HCT116 (cell line): ENCODE measurements at regions not wholly inside any gene's neighbourhood (a gene's known extent, or its start where the extent isn't known, plus 50 kb on each side); places are given as distances from the start of the nearest gene placed in this dataset.

Source experiments
- ATAC-seq: fragments of 200-7000 bp; cut with Tn5 transposase; 2 replicates; pipeline ENCODE4 v1.9.1; 2020; ENCODE audit warnings: mild to moderate bottlenecking, moderate library complexity
- BruUV-seq: library from RNA; stranded (reverse); fragments of 400-500 nt; replicated peaks from 2 replicates; lab custom pipeline; 2021; lab: Mats Ljungman, UMichigan
- CTCF ChIA-PET: fragments of 300-600 bp; sonication (Branson Sonifier 250); formaldehyde crosslinking; loops from one replicate; lab custom pipeline; 2021; ENCODE audit warnings: antibody characterized with exemption; lab: Charles Lee
- POLR2A ChIA-PET: fragments of 300-600, 350-600 bp; sonication (Branson Sonifier 250); formaldehyde crosslinking; loops from one replicate; lab custom pipeline; 2021; ENCODE audit warnings: antibody characterized with exemption; lab: Charles Lee
- RAD21 ChIA-PET, 2 experiments: fragments of 300-600 bp; sonication (Branson Sonifier 250); formaldehyde crosslinking; loops; one replicate each; lab custom pipeline; 2023; ENCODE audit warnings: low total read pairs in 2 of 2; ENCODE audit not compliant: uncharacterized antibody in 2 of 2, unreplicated experiment in 2 of 2, low non-redundant PET in 1 of 2; lab: Charles Lee
- DNase-seq: peaks from one replicate; pipeline ENCODE4 v3.0.0-alpha.2; 2010; ENCODE audit warnings: low read depth, low spot score
- H2AFZ ChIP-seq: fragments of 200-600 bp; shearing (Covaris generic), sonication (generic); 2 replicates; pipeline ENCODE4 v1.6.1; 2017; ENCODE audit warnings: low read depth, mixed run types, mixed read lengths, antibody characterized with exemption, low read length; ENCODE audit not compliant: poor library complexity, severe bottlenecking
- H3K27ac ChIP-seq: 2 replicates; pipeline ENCODE4 v1.5.1; 2012; ENCODE audit warnings: low read depth, low read length
- H3K27me3 ChIP-seq: fragments of 200-600 bp; sonication (generic); 2 replicates; pipeline ENCODE4 v1.6.1; 2016; ENCODE audit warnings: mixed run types, low read length, mixed read lengths; ENCODE audit not compliant: insufficient read depth
- H3K36me3 ChIP-seq, 2 experiments: fragments of 200-500 bp in 1 of 2; fragments of 200-600 bp in 1 of 2; sonication (Bioruptor generic) in 1 of 2; sonication (generic) in 1 of 2; 2 replicates each; pipeline versions ENCODE4 v1.5.1 to v1.6.1; 2014 to 2016; ENCODE audit warnings: low read length in 2 of 2, inconsistent platforms in 1 of 2, mixed read lengths in 1 of 2, mixed run types in 1 of 2; ENCODE audit not compliant: insufficient read depth in 2 of 2, control insufficient read depth in 1 of 2
- H3K4me1 ChIP-seq, 2 experiments: fragments of 200-600 bp in 1 of 2; sonication (generic) in 1 of 2; 2 replicates each; pipeline versions ENCODE4 v1.5.1 to v1.6.1; 2012 to 2017; ENCODE audit warnings: low read length in 2 of 2, inconsistent platforms in 1 of 2, mild to moderate bottlenecking in 1 of 2, mixed read lengths in 1 of 2, mixed run types in 1 of 2, moderate library complexity in 1 of 2; ENCODE audit not compliant: insufficient read depth in 2 of 2, control insufficient read depth in 1 of 2
- H3K4me2 ChIP-seq: fragments of 200-600 bp; sonication (generic); 2 replicates; pipeline ENCODE4 v1.6.1; 2017; ENCODE audit warnings: mixed run types, low read length, mixed read lengths
- H3K4me3 ChIP-seq, 2 experiments: fragments of 200-600 bp in 1 of 2; sonication (generic) in 1 of 2; replicated peaks in 1 of 2; 2 replicates each; pipeline ENCODE4 v1.5.1; 2011 to 2016; ENCODE audit warnings: low read length in 2 of 2, control low read depth in 1 of 2, low read depth in 1 of 2, mild to moderate bottlenecking in 1 of 2, mixed read lengths in 1 of 2, mixed run types in 1 of 2
- H3K79me2 ChIP-seq: fragments of 200-600 bp; sonication (generic); 2 replicates; pipeline ENCODE4 v1.6.1; 2017; ENCODE audit warnings: mild to moderate bottlenecking, mixed run types, low read length, moderate library complexity, mixed read lengths; ENCODE audit not compliant: insufficient read depth
- H3K9ac ChIP-seq: fragments of 200-600 bp; sonication (generic); 2 replicates; pipeline ENCODE4 v1.6.1; 2016; ENCODE audit warnings: low read length, mixed read lengths
- H3K9me2 ChIP-seq: fragments of 200-600 bp; sonication (generic), shearing (Covaris generic); 2 replicates; pipeline ENCODE4 v1.6.1; 2017; ENCODE audit warnings: mixed run types, mild to moderate bottlenecking, moderate library complexity; ENCODE audit not compliant: insufficient read depth
- H3K9me3 ChIP-seq, 2 experiments: fragments of 200-500 bp in 1 of 2; fragments of 200-600 bp in 1 of 2; sonication (Bioruptor generic) in 1 of 2; sonication (generic) in 1 of 2; 2 replicates each; pipeline ENCODE4 v1.6.1; 2014 to 2017; ENCODE audit warnings: low read length in 2 of 2, mixed read lengths in 2 of 2, inconsistent platforms in 1 of 2, low read depth in 1 of 2, mild to moderate bottlenecking in 1 of 2, mixed run types in 1 of 2, moderate library complexity in 1 of 2; ENCODE audit not compliant: control insufficient read depth in 1 of 2, insufficient read depth in 1 of 2
- H4K20me1 ChIP-seq: fragments of 200-600 bp; sonication (generic), shearing (Covaris generic); 2 replicates; pipeline ENCODE4 v1.6.1; 2017; ENCODE audit warnings: mixed run types, mild to moderate bottlenecking, moderate library complexity; ENCODE audit not compliant: insufficient read depth
- CBX3 ChIP-seq: IDR thresholded peaks from 2 replicates; pipeline ENCODE4 v1.6.1; 2012; ENCODE audit warnings: low read depth
- CEBPB ChIP-seq: IDR thresholded peaks from 2 replicates; pipeline ENCODE4 v1.6.1; 2012; ENCODE audit warnings: low read depth
- EGR1 ChIP-seq: IDR thresholded peaks from 2 replicates; pipeline ENCODE4 v1.6.1; 2012; ENCODE audit warnings: low read depth
- ELF1 ChIP-seq: IDR thresholded peaks from 2 replicates; pipeline ENCODE4 v1.6.1; 2012; ENCODE audit warnings: low read depth, borderline replicate concordance
- EZH2 ChIP-seq: fragments of 200-600 bp; sonication (generic); IDR thresholded peaks from 2 replicates; pipeline ENCODE4 v1.6.1; 2017; ENCODE audit warnings: antibody characterized with exemption, mixed run types
- EZH2phosphoT487 ChIP-seq: fragments of 200-600 bp; IDR thresholded peaks from 2 replicates; pipeline ENCODE4 v1.6.1; 2018; ENCODE audit warnings: antibody characterized with exemption, borderline replicate concordance
- FOSL1 ChIP-seq: IDR thresholded peaks from 2 replicates; pipeline ENCODE4 v1.6.1; 2012; ENCODE audit warnings: low read depth
- JUND ChIP-seq: IDR thresholded peaks from 2 replicates; pipeline ENCODE4 v1.6.1; 2012
- POLR2A ChIP-seq: IDR thresholded peaks from 2 replicates; pipeline ENCODE4 v1.7.0; 2011; ENCODE audit warnings: borderline replicate concordance; ENCODE audit not compliant: insufficient read depth, insufficient read length; ENCODE audit errors: extremely low read depth
- POLR2AphosphoS5 ChIP-seq: IDR thresholded peaks from 2 replicates; pipeline ENCODE4 v1.6.1; 2011; ENCODE audit warnings: mild to moderate bottlenecking, low read depth, low read length, moderate library complexity
- RAD21 ChIP-seq: IDR thresholded peaks from 2 replicates; pipeline ENCODE4 v1.6.1; 2012; ENCODE audit warnings: low read depth, mild to moderate bottlenecking
- SRF ChIP-seq: IDR thresholded peaks from 2 replicates; pipeline ENCODE4 v1.6.1; 2012; ENCODE audit warnings: low read depth
- YY1 ChIP-seq: IDR thresholded peaks from 2 replicates; pipeline ENCODE4 v1.6.1; 2011; ENCODE audit warnings: low read length, low read depth, moderate library complexity, mild to moderate bottlenecking; ENCODE audit not compliant: insufficient replicate concordance; ENCODE audit errors: extremely low read depth
- ZFX ChIP-seq: fragments of 450-650 bp; IDR thresholded peaks from 2 replicates; pipeline ENCODE4 v1.6.1; 2017
- intact Hi-C: fragments of 100-400 bp; cut with micrococcal nuclease; formaldehyde crosslinking; loops from 2 replicates; pipeline ENCODE4 v1.10.0; 2022
- TF ChIP-seq, protein P1 (sequence below): IDR thresholded peaks from 2 replicates; pipeline ENCODE4 v1.6.1; 2012
- TF ChIP-seq, protein P2 (sequence below): IDR thresholded peaks from 2 replicates; pipeline ENCODE4 v1.6.1; 2012
- TF ChIP-seq, protein P3 (sequence below): IDR thresholded peaks from 2 replicates; pipeline ENCODE4 v1.6.1; 2012; ENCODE audit warnings: low read depth
- TF ChIP-seq, protein P4 (sequence below): IDR thresholded peaks from 2 replicates; pipeline ENCODE4 v1.6.1; 2011; ENCODE audit warnings: mild to moderate bottlenecking, low read length, moderate library complexity; ENCODE audit not compliant: insufficient replicate concordance; ENCODE audit errors: extremely low read depth
- TF ChIP-seq, protein P5 (sequence below), 3 experiments: fragments of 200-600 bp in 1 of 3; sonication (generic) in 1 of 3; IDR thresholded peaks in 2 of 3; conservative IDR thresholded peaks in 1 of 3; 2 replicates each; pipeline ENCODE4 v1.5.1; 2012 to 2017; ENCODE audit warnings: low read depth in 2 of 3, low read length in 2 of 3, antibody characterized with exemption in 1 of 3, borderline replicate concordance in 1 of 3, control low read depth in 1 of 3, mild to moderate bottlenecking in 1 of 3, mixed read lengths in 1 of 3, mixed run types in 1 of 3, moderate library complexity in 1 of 3; ENCODE audit not compliant: insufficient read depth in 1 of 3

DNA sequence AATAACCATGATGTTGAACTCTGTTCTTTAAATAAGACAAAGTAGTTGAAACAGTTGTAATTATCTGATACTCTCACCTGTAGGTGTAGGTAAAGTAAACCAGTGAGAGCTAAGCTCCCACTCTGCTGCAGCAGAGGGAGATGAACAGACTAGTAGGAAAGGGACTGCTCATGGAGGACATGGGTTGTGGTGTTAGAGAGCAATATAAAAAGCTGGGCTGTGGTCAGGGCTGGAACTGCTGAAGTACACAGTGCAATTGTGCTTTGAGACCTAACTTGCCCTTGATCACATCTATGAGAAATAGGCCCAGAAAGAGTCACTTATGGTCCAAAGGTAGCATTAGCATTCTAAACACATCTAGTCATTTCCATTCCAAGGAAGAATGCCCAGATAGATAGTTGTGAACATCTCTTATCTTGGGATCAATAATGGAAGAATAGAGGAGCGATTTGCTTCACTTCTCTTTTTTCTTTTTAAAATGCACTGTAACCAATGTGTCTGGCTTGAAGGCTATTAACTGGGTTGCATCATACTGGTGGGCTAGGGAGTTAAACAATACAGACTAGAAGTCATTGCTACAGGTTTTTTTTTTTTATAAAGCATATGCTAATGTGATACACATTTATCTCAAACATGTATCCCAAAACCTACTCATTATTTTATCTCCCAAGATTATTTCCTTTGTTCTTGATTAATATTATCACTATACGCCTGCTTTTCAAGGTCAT, 251.3 kb upstream of the CENPE start:
- intact Hi-C loops: no loop called here
- Histone ChIP-seq H3K9me2 (no peaks in the 10 kb centered on the region), H2AFZ (no peak overlapping the region), H3K27me3 (no peaks in the 10 kb centered on the region), H3K36me3 (no peaks in the 10 kb centered on the region), H3K4me3 (no peak overlapping the region), H3K9me3 (no peaks in the 10 kb centered on the region), H3K27ac (no peak overlapping the region), H3K4me1 (peaks cover 0 to 16% of the 10 kb centered on the region in 2 experiments; a peak in 2 of 4 replicates), H3K4me2 (no peak overlapping the region), H4K20me1 (no peaks in the 10 kb centered on the region), H3K9ac (no peak overlapping the region), H3K79me2 (no peaks in the 10 kb centered on the region)
- ChIA-PET POLR2A (no interaction called here), CTCF (no interaction called here), RAD21 (no interaction called here)
- DNase-seq (no peak), ATAC-seq (no peak; the same call in 1 of the 2 replicates)
- no peak for TF ChIP-seq ELF1
- TF ChIP-seq CEBPB: no peak
- TF ChIP-seq RAD21: no peak
- TF ChIP-seq CBX3: no peak
- TF ChIP-seq JUND: no peak
- TF ChIP-seq, protein P1, sequence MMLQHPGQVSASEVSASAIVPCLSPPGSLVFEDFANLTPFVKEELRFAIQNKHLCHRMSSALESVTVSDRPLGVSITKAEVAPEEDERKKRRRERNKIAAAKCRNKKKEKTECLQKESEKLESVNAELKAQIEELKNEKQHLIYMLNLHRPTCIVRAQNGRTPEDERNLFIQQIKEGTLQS: no peak
- TF ChIP-seq ZFX: no peak
- no peak for TF ChIP-seq POLR2A
- TF ChIP-seq, protein P2, sequence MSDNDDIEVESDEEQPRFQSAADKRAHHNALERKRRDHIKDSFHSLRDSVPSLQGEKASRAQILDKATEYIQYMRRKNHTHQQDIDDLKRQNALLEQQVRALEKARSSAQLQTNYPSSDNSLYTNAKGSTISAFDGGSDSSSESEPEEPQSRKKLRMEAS: no peak
- TF ChIP-seq YY1: no peak
- no peak for TF ChIP-seq EZH2
- TF ChIP-seq, protein P3, sequence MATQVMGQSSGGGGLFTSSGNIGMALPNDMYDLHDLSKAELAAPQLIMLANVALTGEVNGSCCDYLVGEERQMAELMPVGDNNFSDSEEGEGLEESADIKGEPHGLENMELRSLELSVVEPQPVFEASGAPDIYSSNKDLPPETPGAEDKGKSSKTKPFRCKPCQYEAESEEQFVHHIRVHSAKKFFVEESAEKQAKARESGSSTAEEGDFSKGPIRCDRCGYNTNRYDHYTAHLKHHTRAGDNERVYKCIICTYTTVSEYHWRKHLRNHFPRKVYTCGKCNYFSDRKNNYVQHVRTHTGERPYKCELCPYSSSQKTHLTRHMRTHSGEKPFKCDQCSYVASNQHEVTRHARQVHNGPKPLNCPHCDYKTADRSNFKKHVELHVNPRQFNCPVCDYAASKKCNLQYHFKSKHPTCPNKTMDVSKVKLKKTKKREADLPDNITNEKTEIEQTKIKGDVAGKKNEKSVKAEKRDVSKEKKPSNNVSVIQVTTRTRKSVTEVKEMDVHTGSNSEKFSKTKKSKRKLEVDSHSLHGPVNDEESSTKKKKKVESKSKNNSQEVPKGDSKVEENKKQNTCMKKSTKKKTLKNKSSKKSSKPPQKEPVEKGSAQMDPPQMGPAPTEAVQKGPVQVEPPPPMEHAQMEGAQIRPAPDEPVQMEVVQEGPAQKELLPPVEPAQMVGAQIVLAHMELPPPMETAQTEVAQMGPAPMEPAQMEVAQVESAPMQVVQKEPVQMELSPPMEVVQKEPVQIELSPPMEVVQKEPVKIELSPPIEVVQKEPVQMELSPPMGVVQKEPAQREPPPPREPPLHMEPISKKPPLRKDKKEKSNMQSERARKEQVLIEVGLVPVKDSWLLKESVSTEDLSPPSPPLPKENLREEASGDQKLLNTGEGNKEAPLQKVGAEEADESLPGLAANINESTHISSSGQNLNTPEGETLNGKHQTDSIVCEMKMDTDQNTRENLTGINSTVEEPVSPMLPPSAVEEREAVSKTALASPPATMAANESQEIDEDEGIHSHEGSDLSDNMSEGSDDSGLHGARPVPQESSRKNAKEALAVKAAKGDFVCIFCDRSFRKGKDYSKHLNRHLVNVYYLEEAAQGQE: no peak
- no peak for TF ChIP-seq SRF
- no peak for TF ChIP-seq EGR1
- no peak for TF ChIP-seq EZH2phosphoT487
- no peak for TF ChIP-seq POLR2AphosphoS5
- TF ChIP-seq, protein P4, sequence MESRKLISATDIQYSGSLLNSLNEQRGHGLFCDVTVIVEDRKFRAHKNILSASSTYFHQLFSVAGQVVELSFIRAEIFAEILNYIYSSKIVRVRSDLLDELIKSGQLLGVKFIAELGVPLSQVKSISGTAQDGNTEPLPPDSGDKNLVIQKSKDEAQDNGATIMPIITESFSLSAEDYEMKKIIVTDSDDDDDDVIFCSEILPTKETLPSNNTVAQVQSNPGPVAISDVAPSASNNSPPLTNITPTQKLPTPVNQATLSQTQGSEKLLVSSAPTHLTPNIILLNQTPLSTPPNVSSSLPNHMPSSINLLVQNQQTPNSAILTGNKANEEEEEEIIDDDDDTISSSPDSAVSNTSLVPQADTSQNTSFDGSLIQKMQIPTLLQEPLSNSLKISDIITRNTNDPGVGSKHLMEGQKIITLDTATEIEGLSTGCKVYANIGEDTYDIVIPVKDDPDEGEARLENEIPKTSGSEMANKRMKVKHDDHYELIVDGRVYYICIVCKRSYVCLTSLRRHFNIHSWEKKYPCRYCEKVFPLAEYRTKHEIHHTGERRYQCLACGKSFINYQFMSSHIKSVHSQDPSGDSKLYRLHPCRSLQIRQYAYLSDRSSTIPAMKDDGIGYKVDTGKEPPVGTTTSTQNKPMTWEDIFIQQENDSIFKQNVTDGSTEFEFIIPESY: no peak
- TF ChIP-seq, protein P5, sequence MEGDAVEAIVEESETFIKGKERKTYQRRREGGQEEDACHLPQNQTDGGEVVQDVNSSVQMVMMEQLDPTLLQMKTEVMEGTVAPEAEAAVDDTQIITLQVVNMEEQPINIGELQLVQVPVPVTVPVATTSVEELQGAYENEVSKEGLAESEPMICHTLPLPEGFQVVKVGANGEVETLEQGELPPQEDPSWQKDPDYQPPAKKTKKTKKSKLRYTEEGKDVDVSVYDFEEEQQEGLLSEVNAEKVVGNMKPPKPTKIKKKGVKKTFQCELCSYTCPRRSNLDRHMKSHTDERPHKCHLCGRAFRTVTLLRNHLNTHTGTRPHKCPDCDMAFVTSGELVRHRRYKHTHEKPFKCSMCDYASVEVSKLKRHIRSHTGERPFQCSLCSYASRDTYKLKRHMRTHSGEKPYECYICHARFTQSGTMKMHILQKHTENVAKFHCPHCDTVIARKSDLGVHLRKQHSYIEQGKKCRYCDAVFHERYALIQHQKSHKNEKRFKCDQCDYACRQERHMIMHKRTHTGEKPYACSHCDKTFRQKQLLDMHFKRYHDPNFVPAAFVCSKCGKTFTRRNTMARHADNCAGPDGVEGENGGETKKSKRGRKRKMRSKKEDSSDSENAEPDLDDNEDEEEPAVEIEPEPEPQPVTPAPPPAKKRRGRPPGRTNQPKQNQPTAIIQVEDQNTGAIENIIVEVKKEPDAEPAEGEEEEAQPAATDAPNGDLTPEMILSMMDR (IDR thresholded peaks at IDR 0.05 in 2 of 3, conservative IDR thresholded peaks at IDR 0.05 in 1 of 3; ENCODE audit: borderline replicate concordance in 1 of 3, insufficient read depth in 1 of 3, low read depth in 2 of 3, low read length in 2 of 3): no peak
- TF ChIP-seq FOSL1: no peak
- no TSS peak for BruUV-seq
